ENCODE measurements at regions not wholly inside any gene's neighbourhood (a gene's known extent, or its start where the extent isn't known, plus 50 kb on each side); places are given as distances from the start of the nearest gene placed in this dataset.

DNA sequence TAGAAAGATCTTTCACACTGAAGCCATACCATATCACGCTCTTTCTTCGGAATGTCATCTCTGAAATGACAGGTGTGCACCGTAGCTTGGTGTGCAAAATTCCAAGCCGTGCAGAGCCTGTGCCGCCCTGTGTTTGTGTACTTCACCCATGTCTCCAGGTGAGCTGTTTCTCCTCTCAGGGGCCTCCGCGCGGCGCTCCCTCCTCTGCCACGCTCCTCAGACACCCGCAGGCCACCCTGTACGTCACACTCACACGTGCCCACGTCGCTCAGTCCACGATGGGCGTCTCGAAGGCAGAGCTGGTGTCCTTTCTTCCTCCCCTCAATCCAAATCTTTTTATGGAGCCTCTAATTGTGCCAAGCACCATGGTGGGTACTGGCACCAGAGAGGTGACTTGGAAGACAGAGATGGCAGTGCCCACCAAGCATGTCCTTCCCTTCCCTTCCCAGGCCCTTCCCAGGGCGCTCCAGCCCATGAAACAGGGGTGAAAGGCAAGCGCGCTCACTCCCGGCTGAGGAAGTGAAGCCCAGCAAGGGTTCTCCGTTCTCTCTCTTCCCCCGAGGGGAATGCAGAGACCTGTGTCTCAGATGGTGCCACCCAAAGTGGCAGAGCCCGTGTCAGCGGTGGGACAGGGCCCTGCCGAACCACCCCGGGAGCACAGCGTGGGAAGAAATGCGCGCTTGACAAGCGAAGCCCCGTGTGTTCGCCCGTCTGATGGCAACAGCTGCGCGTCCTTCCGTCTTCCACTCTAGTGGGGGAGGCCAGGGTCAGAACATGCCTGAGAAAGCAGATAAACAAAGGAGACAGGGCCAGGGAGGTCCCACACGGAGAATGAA is 292.5 kb upstream of the SHH start:
- Histone ChIP-seq H3K9me2 (replicated peaks; ENCODE audit: insufficient read depth) (no peaks in the 10 kb centered on the region), H2AFZ (no peak overlapping the region), H4K20me1 (ENCODE audit: insufficient read depth, poor library complexity, severe bottlenecking) (no peaks in the 10 kb centered on the region), H3K36me3 (replicated peaks; ENCODE audit: insufficient read depth, low read depth) (no peaks in the 10 kb centered on the region), H3K4me2 (no peak overlapping the region), H3K79me2 (no peaks in the 10 kb centered on the region), H3K9me3 (ENCODE audit: low read depth) (no peaks in the 10 kb centered on the region), H3K27me3 (no peaks in the 10 kb centered on the region), H3K4me1 (ENCODE audit: insufficient read depth) (no peaks in the 10 kb centered on the region), H3K27ac (no peak overlapping the region), H3K4me3 (no peak overlapping the region)
- no peak for DNase-seq (ENCODE audit: low spot score)
- no peak for TF ChIP-seq EZH2phosphoT487 (IDR thresholded peaks at IDR 0.05; ENCODE audit: low read depth, severe bottlenecking, unreplicated experiment)
- TF ChIP-seq CTCF (IDR thresholded peaks at IDR 0.05; ENCODE audit: poor library complexity): no peak
- no peak for TF ChIP-seq EZH2 (IDR thresholded peaks at IDR 0.05; ENCODE audit: borderline replicate concordance)
- WGBS (ENCODE audit: low lambda C conversion rate, missing lambda C conversion rate): 94% methylated on average over 39 of the region's 39 CpGs

DNA sequence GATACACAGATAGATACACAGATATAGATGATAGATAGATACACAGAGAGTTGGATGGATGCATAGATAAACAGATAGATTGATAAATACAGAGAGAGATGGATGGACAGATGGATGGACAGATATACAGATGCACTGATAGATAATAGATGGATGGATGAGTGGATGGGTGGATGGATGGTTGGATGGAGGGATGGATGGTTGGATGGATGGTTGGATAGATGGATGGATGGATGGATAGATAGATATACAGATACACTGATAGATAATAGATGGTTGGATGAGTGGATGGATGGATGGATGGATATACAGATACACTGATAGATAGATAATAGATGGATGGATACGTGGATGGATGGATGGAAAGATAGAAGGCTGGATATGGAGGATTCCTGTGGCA is 290.0 kb upstream of the SHH start:
- 100% methylated on average over 1 of the region's 1 CpG for WGBS (ENCODE audit: low lambda C conversion rate, missing lambda C conversion rate)
- no peak for DNase-seq (ENCODE audit: low spot score)
- Histone ChIP-seq H3K9me3 (ENCODE audit: low read depth) (no peaks in the 10 kb centered on the region), H3K4me2 (no peak overlapping the region), H3K27ac (no peak overlapping the region), H3K4me3 (no peak overlapping the region), H4K20me1 (ENCODE audit: insufficient read depth, poor library complexity, severe bottlenecking) (no peaks in the 10 kb centered on the region), H3K79me2 (no peaks in the 10 kb centered on the region), H2AFZ (no peak overlapping the region), H3K9me2 (replicated peaks; ENCODE audit: insufficient read depth) (no peaks in the 10 kb centered on the region), H3K36me3 (replicated peaks; ENCODE audit: insufficient read depth, low read depth) (no peaks in the 10 kb centered on the region), H3K27me3 (no peaks in the 10 kb centered on the region), H3K4me1 (ENCODE audit: insufficient read depth) (peaks cover 5% of the 10 kb centered on the region)
- TF ChIP-seq EZH2phosphoT487 (IDR thresholded peaks at IDR 0.05; ENCODE audit: low read depth, severe bottlenecking, unreplicated experiment) (no peak), CTCF (IDR thresholded peaks at IDR 0.05; ENCODE audit: poor library complexity) (no peak), EZH2 (IDR thresholded peaks at IDR 0.05; ENCODE audit: borderline replicate concordance) (no peak)

DNA sequence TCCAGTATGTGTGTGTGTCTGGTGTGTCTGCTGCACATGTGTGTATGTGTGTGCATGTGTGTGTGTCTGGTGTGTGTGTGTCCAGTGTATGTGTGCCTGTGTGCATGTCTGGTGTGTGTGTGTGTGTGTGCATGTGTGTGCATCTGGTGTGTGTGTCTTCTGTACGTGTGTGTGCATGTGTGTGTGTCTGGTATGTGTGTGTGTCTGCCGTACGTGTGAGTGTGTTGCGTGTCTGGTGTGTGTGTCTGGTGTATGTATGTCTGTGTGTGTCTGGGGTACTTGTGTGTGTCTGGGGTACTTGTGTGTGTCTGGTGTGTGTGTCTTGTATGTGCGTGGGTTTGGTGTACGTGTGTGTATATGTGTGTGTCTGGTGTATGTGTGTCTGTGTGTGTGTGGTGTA is 289.1 kb upstream of the SHH start:
- Histone ChIP-seq H3K27ac (no peak overlapping the region), H3K27me3 (no peaks in the 10 kb centered on the region), H3K4me3 (no peak overlapping the region), H3K79me2 (no peaks in the 10 kb centered on the region), H3K4me2 (no peak overlapping the region), H3K9me3 (ENCODE audit: low read depth) (no peaks in the 10 kb centered on the region), H2AFZ (no peak overlapping the region), H3K36me3 (replicated peaks; ENCODE audit: insufficient read depth, low read depth) (no peaks in the 10 kb centered on the region), H4K20me1 (ENCODE audit: insufficient read depth, poor library complexity, severe bottlenecking) (no peaks in the 10 kb centered on the region), H3K4me1 (ENCODE audit: insufficient read depth) (peaks cover 5% of the 10 kb centered on the region), H3K9me2 (replicated peaks; ENCODE audit: insufficient read depth) (no peaks in the 10 kb centered on the region)
- no peak for DNase-seq (ENCODE audit: low spot score)
- 96% methylated on average over 6 of the region's 6 CpGs for WGBS (ENCODE audit: low lambda C conversion rate, missing lambda C conversion rate)
- TF ChIP-seq EZH2phosphoT487 (IDR thresholded peaks at IDR 0.05; ENCODE audit: low read depth, severe bottlenecking, unreplicated experiment): no peak

DNA sequence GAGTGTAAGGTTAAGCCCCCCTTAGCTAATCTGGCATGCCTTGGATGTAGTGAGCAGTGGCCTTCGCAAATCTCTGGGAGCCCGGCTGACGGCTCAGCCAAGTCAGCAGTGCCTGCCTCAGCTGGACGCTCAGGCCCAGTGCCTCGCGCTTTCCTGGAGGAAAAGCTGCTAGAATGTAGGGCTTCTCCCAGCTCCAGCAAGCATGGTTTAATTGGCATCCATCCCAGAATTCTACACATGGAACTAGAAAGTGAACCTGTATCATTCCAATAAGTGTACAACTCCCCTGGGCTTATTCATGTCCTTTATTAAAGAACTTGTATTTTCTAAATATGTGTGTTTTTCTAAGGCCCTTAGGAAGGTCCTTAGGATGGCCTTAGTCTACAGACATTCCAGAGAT is 287.8 kb upstream of the SHH start:
- H2AFZ ChIP-seq: no peak overlapping the region
- no peaks in the 10 kb centered on the region for H3K79me2 ChIP-seq
- no peaks in the 10 kb centered on the region for H3K9me2 ChIP-seq (replicated peaks; ENCODE audit: insufficient read depth)
- no peak for DNase-seq (ENCODE audit: low spot score)
- H3K4me1 ChIP-seq (ENCODE audit: insufficient read depth): peaks cover 5% of the 10 kb centered on the region
- no peak overlapping the region for H3K4me3 ChIP-seq
- H3K9me3 ChIP-seq (ENCODE audit: low read depth): no peaks in the 10 kb centered on the region
- no peak overlapping the region for H3K27ac ChIP-seq
- H4K20me1 ChIP-seq (ENCODE audit: insufficient read depth, poor library complexity, severe bottlenecking): no peaks in the 10 kb centered on the region
- no peak overlapping the region for H3K4me2 ChIP-seq
- H3K27me3 ChIP-seq: no peaks in the 10 kb centered on the region
- no peaks in the 10 kb centered on the region for H3K36me3 ChIP-seq (replicated peaks; ENCODE audit: insufficient read depth, low read depth)
- TF ChIP-seq CTCF (IDR thresholded peaks at IDR 0.05; ENCODE audit: poor library complexity) (no peak), EZH2 (IDR thresholded peaks at IDR 0.05; ENCODE audit: borderline replicate concordance) (no peak), EZH2phosphoT487 (IDR thresholded peaks at IDR 0.05; ENCODE audit: low read depth, severe bottlenecking, unreplicated experiment) (no peak)
- 90% methylated on average over 6 of the region's 6 CpGs for WGBS (ENCODE audit: low lambda C conversion rate, missing lambda C conversion rate)

All from hepatocyte (in vitro differentiated cells).